GM23338 (cell line): ENCODE measurements at regions not wholly inside any gene's neighbourhood (a gene's known extent, or its start where the extent isn't known, plus 50 kb on each side); places are given as distances from the start of the nearest gene placed in this dataset.

Source experiments
- ATAC-seq: fragments of 200-7000 bp; cut with Tn5 transposase; 3 replicates; pipeline ENCODE4 v1.9.1; 2020
- DNase-seq: peaks from one replicate; pipeline ENCODE4 v3.0.0-alpha.2; 2015; ENCODE audit warnings: low spot score
- H2AFZ ChIP-seq: fragments of 200-600 bp; sonication (generic); 2 replicates; pipeline ENCODE4 v1.8.0; 2016; ENCODE audit warnings: antibody characterized with exemption, mild to moderate bottlenecking, moderate library complexity
- H3F3A ChIP-seq: fragments of 200-600 bp; sonication (generic); replicated peaks from 2 replicates; pipeline ENCODE4 v1.8.0; 2017; ENCODE audit warnings: antibody characterized with exemption, mixed run types, low read depth
- H3K27ac ChIP-seq: fragments of 200-600 bp; sonication (generic); 2 replicates; pipeline ENCODE4 v1.6.1; 2016; ENCODE audit warnings: low read depth
- H3K27me3 ChIP-seq: fragments of 200-600 bp; sonication (generic); 2 replicates; pipeline ENCODE4 v1.8.0; 2016; ENCODE audit warnings: mild to moderate bottlenecking, mixed run types, moderate library complexity; ENCODE audit not compliant: insufficient read depth
- H3K36me3 ChIP-seq: fragments of 200-600 bp; sonication (generic); 2 replicates; pipeline ENCODE4 v1.8.0; 2016; ENCODE audit warnings: mild to moderate bottlenecking; ENCODE audit not compliant: insufficient read depth
- H3K4me1 ChIP-seq: fragments of 200-600 bp; sonication (generic); 2 replicates; pipeline ENCODE4 v1.8.0; 2016; ENCODE audit warnings: mild to moderate bottlenecking, moderate library complexity; ENCODE audit not compliant: insufficient read depth
- H3K4me2 ChIP-seq: fragments of 200-600 bp; sonication (generic); 2 replicates; pipeline ENCODE4 v1.7.1; 2017; ENCODE audit warnings: mixed run types
- H3K4me3 ChIP-seq: fragments of 200-600 bp; sonication (generic); 2 replicates; pipeline ENCODE4 v1.6.1; 2016; ENCODE audit warnings: mixed run types
- H3K79me2 ChIP-seq: fragments of 200-600 bp; sonication (generic); replicated peaks from 2 replicates; pipeline ENCODE4 v1.8.0; 2017; ENCODE audit warnings: mild to moderate bottlenecking; ENCODE audit not compliant: insufficient read depth
- H3K9me2 ChIP-seq: fragments of 200-600 bp; sonication (generic); 2 replicates; pipeline ENCODE4 v1.8.0; 2017; ENCODE audit not compliant: insufficient read depth
- H4K20me1 ChIP-seq: fragments of 200-600 bp; sonication (generic); replicated peaks from 2 replicates; pipeline ENCODE4 v1.8.0; 2017; ENCODE audit warnings: mild to moderate bottlenecking; ENCODE audit not compliant: insufficient read depth
- H3K27ac Mint-ChIP-seq: 2 replicates; pipeline ENCODE4 v1.8.0; 2020; ENCODE audit warnings: inconsistent platforms, mild to moderate bottlenecking, moderate library complexity, mixed read lengths
- H3K27me3 Mint-ChIP-seq: 3 replicates; pipeline ENCODE4 v1.8.0; 2022; ENCODE audit warnings: low read depth, mild to moderate bottlenecking, moderate library complexity, mixed read lengths, inconsistent platforms; ENCODE audit not compliant: insufficient read depth, poor library complexity
- H3K36me3 Mint-ChIP-seq: 3 replicates; pipeline ENCODE4 v1.8.0; 2021; ENCODE audit warnings: low read depth, mild to moderate bottlenecking, inconsistent platforms, moderate library complexity, mixed read lengths
- H3K4me1 Mint-ChIP-seq: 3 replicates; pipeline ENCODE4 v1.8.0; 2020; ENCODE audit warnings: mild to moderate bottlenecking, inconsistent platforms, mixed read lengths
- H3K4me3 Mint-ChIP-seq: 3 replicates; pipeline ENCODE4 v1.8.0; 2021; ENCODE audit warnings: moderate library complexity, mild to moderate bottlenecking, inconsistent platforms, mixed read lengths
- H3K9me3 Mint-ChIP-seq: 3 replicates; pipeline ENCODE4 v1.8.0; 2020; ENCODE audit warnings: moderate library complexity, mild to moderate bottlenecking, inconsistent platforms, mixed read lengths
- ZNF114 ChIP-seq: fragments of 250-450 bp; sonication (Bioruptor Pico); IDR thresholded peaks from 2 replicates; pipeline ENCODE4 v1.5.0; 2020; ENCODE audit warnings: mild to moderate bottlenecking, moderate library complexity
- ZNF331 ChIP-seq: fragments of 250-450 bp; sonication (Bioruptor Pico); IDR thresholded peaks from 2 replicates; pipeline ENCODE4 v1.5.0; 2020; ENCODE audit warnings: low read depth, mild to moderate bottlenecking, moderate library complexity
- TF ChIP-seq, protein P1 (sequence below): fragments of 250-450 bp; sonication (Bioruptor Pico); IDR thresholded peaks from 2 replicates; pipeline ENCODE4 v1.5.0; 2020; ENCODE audit warnings: mild to moderate bottlenecking, moderate library complexity

DNA sequence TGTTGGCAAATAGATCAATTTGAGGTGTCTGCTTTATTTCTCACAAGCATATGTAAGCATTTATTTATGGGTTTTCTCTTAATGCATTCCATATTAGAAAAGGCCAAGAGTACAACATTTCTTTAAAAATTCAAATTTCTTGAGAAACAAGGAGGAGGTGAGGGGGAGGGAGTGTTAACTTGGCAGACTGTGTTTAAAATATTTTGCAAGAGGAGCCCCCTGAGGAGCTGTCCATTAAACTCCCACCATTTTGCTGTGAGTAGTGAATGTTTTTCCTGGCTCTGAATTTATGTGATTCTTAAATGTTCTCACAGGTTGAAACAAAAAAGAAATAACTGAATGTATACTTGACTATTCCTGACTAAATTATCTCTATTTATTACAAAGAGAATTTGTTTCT, 363.8 kb downstream of the PTPRC start:
- Histone ChIP-seq H3K4me3 (no peak overlapping the region), H4K20me1 (no peaks in the 10 kb centered on the region), H2AFZ (no peak overlapping the region), H3K27me3 (no peaks in the 10 kb centered on the region), H3K4me2 (no peak overlapping the region), H3K79me2 (no peaks in the 10 kb centered on the region), H3K4me1 (no peaks in the 10 kb centered on the region), H3K36me3 (no peaks in the 10 kb centered on the region), H3K9me2 (no peaks in the 10 kb centered on the region), H3F3A (no peaks in the 10 kb centered on the region), H3K27ac (no peak overlapping the region)
- no peak for TF ChIP-seq ZNF114
- TF ChIP-seq, protein P1, sequence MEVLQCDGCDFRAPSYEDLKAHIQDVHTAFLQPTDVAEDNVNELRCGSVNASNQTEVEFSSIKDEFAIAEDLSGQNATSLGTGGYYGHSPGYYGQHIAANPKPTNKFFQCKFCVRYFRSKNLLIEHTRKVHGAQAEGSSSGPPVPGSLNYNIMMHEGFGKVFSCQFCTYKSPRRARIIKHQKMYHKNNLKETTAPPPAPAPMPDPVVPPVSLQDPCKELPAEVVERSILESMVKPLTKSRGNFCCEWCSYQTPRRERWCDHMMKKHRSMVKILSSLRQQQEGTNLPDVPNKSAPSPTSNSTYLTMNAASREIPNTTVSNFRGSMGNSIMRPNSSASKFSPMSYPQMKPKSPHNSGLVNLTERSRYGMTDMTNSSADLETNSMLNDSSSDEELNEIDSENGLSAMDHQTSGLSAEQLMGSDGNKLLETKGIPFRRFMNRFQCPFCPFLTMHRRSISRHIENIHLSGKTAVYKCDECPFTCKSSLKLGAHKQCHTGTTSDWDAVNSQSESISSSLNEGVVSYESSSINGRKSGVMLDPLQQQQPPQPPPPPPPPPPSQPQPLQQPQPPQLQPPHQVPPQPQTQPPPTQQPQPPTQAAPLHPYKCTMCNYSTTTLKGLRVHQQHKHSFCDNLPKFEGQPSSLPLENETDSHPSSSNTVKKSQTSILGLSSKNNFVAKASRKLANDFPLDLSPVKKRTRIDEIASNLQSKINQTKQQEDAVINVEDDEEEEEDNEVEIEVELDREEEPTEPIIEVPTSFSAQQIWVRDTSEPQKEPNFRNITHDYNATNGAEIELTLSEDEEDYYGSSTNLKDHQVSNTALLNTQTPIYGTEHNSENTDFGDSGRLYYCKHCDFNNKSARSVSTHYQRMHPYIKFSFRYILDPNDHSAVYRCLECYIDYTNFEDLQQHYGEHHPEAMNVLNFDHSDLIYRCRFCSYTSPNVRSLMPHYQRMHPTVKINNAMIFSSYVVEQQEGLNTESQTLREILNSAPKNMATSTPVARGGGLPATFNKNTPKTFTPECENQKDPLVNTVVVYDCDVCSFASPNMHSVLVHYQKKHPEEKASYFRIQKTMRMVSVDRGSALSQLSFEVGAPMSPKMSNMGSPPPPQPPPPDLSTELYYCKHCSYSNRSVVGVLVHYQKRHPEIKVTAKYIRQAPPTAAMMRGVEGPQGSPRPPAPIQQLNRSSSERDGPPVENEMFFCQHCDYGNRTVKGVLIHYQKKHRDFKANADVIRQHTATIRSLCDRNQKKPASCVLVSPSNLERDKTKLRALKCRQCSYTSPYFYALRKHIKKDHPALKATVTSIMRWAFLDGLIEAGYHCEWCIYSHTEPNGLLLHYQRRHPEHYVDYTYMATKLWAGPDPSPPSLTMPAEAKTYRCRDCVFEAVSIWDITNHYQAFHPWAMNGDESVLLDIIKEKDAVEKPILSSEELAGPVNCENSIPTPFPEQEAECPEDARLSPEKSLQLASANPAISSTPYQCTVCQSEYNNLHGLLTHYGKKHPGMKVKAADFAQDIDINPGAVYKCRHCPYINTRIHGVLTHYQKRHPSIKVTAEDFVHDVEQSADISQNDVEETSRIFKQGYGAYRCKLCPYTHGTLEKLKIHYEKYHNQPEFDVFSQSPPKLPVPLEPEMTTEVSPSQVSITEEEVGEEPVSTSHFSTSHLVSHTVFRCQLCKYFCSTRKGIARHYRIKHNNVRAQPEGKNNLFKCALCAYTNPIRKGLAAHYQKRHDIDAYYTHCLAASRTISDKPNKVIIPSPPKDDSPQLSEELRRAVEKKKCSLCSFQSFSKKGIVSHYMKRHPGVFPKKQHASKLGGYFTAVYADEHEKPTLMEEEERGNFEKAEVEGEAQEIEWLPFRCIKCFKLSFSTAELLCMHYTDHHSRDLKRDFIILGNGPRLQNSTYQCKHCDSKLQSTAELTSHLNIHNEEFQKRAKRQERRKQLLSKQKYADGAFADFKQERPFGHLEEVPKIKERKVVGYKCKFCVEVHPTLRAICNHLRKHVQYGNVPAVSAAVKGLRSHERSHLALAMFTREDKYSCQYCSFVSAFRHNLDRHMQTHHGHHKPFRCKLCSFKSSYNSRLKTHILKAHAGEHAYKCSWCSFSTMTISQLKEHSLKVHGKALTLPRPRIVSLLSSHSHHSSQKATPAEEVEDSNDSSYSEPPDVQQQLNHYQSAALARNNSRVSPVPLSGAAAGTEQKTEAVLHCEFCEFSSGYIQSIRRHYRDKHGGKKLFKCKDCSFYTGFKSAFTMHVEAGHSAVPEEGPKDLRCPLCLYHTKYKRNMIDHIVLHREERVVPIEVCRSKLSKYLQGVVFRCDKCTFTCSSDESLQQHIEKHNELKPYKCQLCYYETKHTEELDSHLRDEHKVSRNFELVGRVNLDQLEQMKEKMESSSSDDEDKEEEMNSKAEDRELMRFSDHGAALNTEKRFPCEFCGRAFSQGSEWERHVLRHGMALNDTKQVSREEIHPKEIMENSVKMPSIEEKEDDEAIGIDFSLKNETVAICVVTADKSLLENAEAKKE: no peak
- no peaks in the 10 kb centered on the region for H3K9me3 Mint-ChIP-seq
- no peaks in the 10 kb centered on the region for H3K27me3 Mint-ChIP-seq
- H3K27ac Mint-ChIP-seq: peak overlapping the region; percentile 26
- no peak for DNase-seq
- no peaks in the 10 kb centered on the region for H3K36me3 Mint-ChIP-seq
- H3K4me1 Mint-ChIP-seq: peaks cover 9% of the 10 kb centered on the region; the same call in 2 of the 3 replicates
- no peak for ATAC-seq
- no peak overlapping the region for H3K4me3 Mint-ChIP-seq

DNA sequence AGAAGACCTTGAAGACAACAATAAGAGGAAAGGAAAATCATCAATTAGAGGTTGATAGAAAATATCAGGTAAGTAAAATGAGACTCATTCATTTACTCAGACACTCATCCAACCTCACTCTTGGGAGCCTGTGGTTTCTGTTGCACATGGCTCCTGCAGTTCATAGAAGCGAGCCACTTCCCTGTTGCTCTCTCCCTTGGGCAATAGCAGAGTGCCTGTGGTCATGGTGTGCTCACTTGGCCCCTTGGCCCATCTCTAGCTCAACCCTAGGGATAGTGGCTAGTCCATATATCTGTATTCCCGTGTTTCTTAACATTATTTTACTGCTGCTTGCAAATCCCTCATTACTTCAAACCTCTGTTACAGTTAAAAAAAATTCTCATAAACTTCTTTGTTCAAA, 368.6 kb downstream of the PTPRC start:
- Histone ChIP-seq H2AFZ (0 out of 2 replicates have a peak overlapping the region, but pooled peaks have one; percentile 34), H3K4me1 (no peaks in the 10 kb centered on the region)
- no peak overlapping the region for H3K27ac Mint-ChIP-seq

More for the DNA sequence above, 368.6 kb downstream of the PTPRC start:
- DNase-seq (no peak), ATAC-seq (no peak)
- Histone ChIP-seq H3K4me2 (no peak overlapping the region), H3K36me3 (no peaks in the 10 kb centered on the region), H3K27me3 (no peaks in the 10 kb centered on the region), H3K27ac (no peak overlapping the region), H3F3A (no peaks in the 10 kb centered on the region), H3K79me2 (no peaks in the 10 kb centered on the region), H4K20me1 (no peaks in the 10 kb centered on the region), H3K4me3 (no peak overlapping the region), H3K9me2 (no peaks in the 10 kb centered on the region)
- Mint-ChIP-seq H3K9me3 (no peaks in the 10 kb centered on the region), H3K36me3 (no peaks in the 10 kb centered on the region), H3K4me3 (no peak overlapping the region), H3K4me1 (peaks cover 7% of the 10 kb centered on the region; the same call in 2 of the 3 replicates), H3K27me3 (no peaks in the 10 kb centered on the region)
- no peak for TF ChIP-seq ZNF331
